CD1c-positive myeloid dendritic cell (primary cell): ENCODE measurements at regions not wholly inside any gene's neighbourhood (a gene's known extent, or its start where the extent isn't known, plus 50 kb on each side); places are given as distances from the start of the nearest gene placed in this dataset.

ENCODE experiments used
- DNase-seq: peaks from one replicate; pipeline ENCODE4 v3.0.0-alpha.2; 2016; ENCODE audit errors: extremely low spot score

DNA sequence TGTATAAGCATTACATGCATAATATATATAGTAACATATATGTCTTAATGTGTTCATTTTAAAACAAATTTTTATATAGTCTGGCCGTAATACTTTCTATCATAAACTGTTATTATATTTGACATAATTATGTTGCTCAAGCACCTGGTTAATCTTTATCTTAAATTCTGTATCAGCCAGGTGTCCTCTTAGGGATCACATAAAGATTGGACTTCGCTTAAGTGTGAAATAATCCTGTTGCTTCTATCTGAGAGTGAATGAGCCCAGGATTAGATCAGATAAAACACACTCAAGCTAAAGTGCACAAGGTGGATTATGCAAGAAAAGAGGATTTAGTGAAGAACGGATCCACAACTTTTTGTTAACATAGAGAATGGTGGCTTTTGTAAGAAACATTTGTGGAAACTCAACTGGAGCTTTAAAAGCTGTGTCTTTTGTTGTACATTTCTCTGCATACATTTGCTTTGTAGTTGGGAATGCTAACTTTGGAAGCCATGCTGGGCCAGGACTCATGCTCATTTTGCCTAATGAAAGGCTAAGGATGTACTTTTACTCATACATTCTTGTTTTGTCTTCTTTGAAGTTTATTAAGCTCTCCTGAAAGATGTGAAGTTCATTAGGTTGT is 437.8 kb downstream of the ZIC1 start:
- DNase-seq: no peak

DNA sequence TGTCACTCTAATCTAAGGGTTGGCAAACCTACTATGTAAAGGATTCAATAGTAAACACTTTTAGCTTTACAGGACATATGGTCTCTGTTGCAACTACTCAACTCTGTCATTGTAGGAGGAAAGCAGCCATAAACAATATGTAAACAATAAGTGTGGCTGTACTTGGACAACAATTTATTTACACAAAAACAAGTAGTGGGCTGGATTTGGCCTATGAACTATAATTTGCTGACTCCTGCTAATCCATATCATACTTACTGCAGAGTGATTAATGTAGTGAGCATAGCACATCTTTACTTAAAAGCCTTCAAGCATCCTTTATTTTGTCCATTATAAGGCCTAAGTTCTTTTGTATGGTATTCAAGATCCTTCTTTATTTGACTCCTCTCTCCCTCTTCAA is 441.9 kb downstream of the ZIC1 start:
- no peak for DNase-seq

DNA sequence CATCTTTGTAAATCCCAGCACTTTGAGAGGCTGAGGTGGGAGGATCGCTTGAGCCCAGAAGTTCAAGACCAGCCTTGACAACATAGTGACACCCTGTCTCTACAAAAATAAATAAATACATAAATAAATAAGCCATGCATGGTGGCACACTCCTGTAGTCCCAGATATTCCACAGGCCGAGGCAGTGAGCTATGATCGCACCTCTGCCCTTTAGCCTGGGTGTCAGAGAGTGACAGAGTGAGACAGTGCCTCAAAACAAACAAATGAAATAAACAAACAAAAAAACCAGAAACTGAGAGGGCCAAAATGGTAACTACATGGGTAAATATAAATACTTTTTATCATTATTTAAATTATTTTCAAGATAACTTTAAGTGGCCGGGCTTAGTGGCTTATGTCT is 445.4 kb downstream of the ZIC1 start:
- no peak for DNase-seq

DNA sequence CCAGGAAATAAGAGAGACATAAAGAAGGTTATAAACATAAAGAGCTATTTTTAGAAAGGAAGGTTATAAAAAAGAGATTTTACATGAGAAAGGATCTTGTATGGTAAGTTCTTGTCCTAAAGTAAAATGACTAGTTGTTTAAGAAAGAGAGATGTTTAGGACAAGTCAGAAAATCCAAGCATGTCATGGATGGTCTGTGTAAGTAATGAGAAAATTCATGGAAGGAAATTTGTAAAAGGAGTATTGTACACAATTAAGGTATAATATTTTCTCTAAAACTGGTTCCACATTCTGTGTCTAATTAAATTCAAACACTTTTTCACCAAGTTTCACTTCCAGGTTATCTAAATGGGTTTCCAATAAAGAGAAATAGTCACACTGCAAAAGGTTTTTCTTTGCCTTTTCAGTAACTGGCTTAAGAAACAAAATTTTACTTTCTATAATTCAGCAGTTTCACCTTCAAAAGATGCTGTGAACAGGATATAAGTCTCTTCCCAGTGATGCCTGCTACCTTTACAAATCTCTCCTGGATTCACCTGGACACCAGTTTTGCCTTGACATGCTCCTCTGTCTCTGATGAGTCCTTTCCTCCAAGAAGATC is 455.7 kb downstream of the ZIC1 start:
- no peak for DNase-seq

DNA sequence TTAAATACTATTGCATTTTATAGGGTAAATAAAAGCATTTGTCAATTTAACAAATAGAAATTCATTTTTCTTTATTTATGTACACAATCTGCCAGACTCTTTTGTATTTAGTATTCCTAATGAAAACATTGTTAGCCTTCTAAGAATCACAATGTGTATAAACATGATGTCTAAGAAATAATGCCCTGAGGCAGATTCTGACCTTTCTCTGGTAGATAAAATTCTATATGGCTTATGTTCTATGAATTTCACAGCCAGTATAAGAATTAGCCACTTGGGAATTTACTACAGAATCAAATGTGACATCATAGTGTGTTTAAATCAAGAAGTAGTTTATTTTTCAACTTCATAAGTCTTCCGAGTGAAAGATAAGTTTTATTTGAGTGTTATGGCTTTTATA is 457.4 kb downstream of the ZIC1 start:
- no peak for DNase-seq

DNA sequence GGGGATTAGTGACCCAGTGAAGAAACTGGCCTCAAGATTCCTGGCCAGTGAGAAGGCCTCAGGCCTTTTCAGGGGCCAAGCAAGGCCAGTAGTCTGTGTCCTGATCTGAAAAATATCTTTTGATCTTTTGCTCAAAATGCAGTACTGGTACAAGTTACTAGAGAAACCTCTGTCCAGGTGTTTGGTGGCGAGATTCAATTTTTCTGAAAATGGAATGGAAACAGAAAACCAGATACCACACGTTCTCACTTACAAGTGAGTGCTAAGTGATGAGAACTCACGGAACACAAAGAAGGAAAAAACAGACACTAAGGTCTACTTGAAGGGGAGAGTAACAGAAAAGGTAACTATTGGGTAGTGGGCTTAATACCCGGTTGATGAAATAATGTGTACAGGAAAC is 463.4 kb downstream of the ZIC1 start:
- no peak for DNase-seq

DNA sequence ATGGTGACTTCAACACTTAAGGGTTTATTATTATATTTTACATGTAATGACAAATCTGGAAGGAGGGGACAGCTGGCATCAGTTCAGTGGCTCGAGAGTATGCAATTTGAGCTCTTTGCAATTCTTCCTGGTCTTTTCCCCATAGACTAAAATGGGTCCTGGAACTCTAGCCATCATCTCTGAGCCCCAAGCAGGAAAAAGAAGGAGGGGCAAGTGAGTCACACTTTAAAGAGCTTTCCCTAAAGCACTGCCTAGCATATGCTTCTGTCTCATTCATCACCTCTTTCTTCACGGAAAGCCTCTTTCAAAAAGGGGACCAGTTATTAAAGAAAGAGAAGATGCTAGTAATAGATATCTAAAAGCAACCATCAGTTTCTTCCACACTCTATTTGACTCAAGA is 466.3 kb downstream of the ZIC1 start:
- DNase-seq: no peak

DNA sequence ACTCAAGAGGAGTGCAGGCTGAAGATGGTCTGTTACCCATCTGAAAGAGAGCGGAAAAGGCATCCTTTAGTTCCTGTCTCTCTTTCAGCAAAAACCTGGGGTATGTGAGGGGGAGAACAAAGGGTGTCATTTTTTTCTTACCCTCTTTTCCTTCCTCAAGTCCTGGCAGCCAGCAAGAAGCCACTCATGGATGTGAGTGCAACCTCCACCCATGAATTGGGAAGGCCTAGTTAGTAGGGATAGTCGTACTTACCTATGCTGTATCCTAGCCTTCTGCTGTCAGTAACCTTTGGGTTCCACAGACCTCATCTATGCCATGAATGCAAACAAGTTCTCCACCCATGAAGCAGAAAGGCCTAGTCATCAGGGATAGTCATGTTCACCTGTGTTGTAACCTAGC is 472.8 kb downstream of the ZIC1 start:
- no peak for DNase-seq

DNA sequence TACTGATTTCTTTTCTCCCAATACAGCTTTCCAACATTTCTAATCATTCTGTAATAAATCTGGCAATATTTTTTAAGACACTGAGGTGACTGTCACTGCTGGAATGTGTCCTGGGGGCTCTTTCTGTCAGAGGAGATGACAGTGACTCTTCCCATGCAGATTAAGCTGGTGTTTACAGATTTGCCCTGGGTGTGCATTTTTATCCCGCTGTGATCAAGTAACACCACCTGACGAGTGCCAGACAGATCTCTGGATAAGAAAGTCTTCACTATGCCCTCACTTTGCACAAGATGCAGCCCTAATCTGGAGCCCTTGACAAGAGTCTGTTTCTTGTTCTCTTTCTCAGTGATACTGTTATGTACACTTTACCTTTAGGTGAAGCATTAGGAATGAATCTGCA is 477.7 kb downstream of the ZIC1 start:
- DNase-seq: no peak

DNA sequence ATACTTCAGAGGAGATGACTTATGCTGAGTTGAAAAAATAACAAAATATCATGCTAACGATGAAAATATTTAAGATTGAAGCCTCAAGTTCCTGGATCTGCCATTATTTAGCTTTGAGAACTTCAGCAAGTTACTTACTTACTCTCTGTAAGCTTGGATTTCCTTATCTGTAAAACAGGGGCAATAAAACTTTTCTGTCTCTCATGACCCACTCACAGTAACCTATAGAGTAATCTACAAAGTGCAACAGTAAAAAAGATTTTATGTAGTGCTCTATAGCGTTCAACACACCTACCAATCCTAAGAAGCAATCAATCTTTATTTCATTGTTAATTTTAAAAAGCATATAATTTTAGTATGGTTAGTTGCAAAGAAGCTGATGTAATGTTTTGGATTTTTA is 478.6 kb downstream of the ZIC1 start:
- no peak for DNase-seq

DNA sequence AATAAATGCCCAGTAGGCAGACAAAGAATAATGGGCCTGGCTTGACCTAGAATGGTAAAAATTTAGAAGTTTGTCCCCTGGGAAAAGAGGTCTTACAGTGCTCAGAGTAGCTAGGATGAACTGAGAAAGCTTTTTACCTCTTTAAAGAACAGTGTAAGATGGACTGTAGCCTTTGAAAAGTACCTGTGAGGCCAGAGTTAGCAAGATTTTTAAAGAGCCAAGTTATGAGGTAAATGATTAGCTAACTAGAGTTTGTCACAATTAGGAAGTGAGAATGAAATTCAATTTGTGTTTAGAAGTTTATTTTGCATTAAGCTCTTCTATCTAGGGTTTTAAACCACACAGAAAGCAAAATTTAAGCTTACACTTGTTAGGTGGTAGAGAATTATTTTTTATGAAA is 480.9 kb downstream of the ZIC1 start:
- DNase-seq: no peak

DNA sequence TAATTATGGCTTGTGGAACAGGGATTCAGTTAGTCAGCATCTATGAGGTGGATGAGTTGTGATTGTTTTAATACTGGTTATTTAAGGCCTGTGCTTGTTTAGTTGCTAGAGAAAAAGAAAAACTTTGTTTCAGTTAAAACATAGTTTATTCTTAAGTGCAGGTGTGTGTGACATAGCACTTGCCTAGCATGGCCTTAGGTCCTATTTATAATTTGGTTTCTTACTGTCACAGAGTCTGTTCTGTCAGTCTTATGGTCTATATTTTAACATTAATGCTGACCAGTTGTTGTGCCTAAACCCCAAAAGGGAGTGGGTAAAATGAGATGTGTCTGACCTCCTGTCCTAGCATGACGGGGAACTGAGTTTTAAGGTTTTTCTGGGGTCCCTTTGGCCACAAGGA is 486.3 kb downstream of the ZIC1 start:
- no peak for DNase-seq

DNA sequence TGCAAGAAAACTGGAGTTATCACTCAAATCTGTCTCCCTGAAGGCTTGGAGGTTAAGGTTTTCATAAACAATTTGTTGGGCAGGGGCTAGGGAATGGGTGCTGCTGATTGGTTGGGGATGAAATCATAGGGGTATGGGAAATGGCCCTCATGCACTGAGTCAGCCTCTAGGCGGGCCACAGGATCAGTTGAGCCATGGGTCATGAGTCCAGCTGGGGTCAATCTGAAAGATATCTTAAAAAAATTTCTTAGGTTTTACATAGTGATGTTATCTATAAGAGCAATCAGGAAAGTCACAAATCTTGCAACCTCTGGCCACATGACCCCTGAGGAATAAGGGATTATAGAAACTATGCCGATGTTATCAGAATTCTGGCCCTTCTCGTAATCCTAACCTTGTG is 491.7 kb downstream of the ZIC1 start:
- no peak for DNase-seq

DNA sequence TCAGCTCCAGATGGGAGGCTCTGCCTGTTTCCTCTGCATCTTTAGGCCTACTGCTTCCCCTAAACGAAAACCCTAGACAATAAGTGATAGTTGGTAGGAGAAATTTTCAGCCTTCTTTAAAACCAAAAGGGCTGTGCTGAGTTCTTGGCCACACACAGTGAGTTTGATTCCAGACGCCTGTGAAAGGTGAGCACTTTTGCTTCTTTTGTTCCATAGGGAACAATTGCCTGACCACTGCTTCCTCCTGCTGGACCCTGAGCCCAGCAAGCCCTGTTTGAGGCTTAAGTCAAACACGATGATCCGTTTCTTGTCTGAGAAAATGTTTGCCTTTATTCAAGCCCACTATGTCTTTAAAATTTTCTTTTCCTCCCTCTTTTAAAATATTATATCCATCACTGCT is 493.9 kb downstream of the ZIC1 start:
- no peak for DNase-seq

DNA sequence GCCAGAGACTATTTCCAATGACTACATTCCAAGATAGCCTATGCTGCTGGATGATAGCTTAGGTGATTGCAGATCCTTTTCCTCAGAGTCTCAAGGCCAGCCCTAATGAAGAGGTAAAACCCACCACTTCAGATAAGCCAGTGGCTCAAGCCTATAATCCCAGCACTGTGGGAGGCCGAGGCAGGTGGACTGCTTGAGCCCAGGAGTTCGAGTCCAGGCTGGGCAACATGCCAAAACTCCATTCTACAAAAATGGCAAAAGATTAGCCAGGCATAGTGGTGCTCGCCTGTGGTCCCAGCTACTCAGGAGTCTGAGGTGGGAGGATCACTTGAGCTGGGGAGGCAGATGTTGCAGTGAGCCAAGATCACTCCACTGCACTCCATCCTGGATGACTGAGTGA is 495.3 kb downstream of the ZIC1 start:
- no peak for DNase-seq

DNA sequence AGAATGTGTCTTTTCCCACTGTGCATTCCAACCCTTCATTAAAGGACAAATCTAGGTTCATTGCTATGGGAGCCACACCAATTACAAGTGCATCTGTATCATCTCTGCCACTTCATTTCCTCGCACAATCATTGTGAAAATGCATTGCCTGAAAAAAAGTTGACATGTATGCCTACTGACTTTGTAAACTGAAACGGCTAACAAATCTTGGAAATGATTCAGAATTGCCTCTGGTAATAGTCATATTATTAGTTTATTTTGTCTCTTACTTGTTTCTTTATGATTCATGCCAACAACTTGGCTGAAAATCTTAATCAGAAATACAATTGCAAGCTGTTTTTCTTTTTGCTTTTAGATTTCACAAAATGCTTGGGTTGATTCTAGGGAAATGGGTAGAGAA is 497.1 kb downstream of the ZIC1 start:
- no peak for DNase-seq

DNA sequence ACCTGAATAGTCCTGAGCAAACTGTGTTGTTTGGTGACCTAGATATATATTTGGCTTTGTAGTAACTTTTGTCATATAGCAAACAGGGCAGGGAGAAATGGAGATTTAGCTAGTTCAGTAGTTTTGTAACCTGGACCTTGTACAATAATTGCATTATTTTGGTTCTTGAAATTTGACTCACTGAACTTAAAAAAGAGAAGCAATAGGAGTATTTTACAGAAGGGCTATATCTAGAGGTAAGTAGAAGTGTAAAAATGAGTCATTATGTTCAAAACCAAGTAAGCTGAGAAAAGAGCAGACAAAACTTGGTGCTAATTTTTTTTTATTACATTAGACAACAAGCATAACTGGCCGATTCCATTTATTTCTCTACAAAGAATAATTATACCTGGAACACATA is 505.4 kb downstream of the ZIC1 start:
- DNase-seq: no peak

DNA sequence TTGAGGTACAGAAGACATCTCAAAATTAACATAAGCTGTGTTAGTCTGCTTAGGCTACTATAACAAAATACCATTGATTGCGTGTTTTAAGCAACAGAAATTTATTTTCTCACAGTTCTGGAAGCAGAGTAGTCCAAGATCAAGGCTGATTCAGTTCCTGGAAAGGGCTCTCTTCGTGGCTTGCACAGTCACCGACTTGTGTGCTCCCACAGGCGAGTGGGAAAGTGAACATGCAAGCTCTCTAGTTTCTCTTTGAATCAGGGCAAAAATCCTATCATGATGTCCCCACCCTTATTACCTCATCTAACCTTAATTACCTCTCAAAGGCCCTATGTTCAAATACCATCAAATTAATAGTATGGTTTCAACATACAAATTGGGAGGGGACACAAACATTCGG is 505.9 kb downstream of the ZIC1 start:
- DNase-seq: no peak

DNA sequence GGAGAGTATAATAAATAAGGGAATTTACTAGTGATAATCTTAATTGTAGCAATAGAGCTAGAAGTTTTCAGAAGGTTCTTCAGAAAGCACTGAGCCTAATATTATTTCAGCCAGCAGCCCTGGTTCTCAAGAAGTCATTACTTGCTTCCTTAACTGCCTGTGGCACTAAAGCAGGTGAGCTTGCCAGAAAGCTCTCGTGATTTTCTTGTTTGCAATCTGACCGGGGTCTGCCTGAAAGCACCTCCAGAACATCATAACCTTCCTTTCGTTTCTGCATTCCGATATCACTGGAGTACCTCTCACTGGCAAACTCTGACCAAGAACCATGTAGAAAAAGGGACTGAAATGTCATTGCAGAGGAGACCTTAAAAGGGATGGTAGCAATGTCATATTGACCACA is 510.3 kb downstream of the ZIC1 start:
- DNase-seq: no peak

DNA sequence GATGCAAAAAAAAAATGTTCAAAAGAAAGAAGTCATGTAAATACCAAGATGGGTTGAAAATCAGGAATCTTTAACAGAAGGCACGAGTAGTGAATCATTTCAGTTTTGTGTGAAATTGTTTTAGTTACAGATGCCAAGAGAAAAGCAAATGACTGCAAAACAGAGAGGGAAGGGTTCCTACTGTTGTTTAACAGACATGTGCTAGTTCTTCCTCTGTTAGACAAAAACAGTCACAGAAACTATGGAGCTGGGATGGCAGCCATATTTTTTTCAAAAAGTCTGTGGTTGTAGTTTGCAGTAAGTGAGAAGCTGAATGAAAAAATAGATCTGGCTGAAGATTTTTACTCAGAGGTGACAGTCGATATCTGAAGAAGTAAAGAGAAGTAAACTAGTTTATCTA is 511.9 kb downstream of the ZIC1 start:
- no peak for DNase-seq

DNA sequence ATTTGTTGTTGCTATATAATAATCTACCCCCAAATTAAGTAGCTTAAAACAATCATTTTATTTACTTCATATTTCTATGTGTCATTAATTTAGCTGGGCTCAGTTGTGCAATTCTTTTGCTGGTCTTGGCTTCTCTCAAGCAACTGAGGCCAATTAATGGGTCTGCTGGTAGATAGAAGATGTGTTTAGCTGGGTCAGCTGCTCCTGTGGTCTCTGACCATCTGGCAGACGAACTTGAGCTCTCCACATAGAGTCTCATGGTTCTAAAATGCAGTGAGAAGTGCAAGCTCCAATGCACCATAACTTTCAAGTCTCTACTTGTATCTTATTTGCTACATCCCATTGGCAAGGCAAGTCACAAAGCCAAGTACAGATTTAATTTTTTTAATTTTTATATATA is 515.6 kb downstream of the ZIC1 start:
- DNase-seq: no peak

DNA sequence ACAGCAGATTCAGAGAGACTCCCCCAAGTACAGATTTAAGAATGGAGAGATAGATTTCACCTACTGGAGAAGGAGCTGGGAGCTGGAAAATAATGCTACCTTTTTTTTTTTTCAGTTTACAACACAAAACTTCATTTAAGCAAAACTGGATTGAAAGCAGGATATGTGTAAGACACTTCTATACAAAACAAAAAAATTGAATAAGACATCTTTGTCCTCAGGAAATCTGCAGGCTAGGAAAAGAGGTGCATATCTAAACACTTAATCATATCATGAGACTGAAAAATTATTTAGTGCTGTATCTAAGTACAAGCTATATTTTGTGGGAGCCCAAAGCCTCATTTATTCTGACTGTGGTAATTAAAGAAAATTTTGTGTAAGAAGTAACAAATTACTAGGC is 516.1 kb downstream of the ZIC1 start:
- DNase-seq: no peak

DNA sequence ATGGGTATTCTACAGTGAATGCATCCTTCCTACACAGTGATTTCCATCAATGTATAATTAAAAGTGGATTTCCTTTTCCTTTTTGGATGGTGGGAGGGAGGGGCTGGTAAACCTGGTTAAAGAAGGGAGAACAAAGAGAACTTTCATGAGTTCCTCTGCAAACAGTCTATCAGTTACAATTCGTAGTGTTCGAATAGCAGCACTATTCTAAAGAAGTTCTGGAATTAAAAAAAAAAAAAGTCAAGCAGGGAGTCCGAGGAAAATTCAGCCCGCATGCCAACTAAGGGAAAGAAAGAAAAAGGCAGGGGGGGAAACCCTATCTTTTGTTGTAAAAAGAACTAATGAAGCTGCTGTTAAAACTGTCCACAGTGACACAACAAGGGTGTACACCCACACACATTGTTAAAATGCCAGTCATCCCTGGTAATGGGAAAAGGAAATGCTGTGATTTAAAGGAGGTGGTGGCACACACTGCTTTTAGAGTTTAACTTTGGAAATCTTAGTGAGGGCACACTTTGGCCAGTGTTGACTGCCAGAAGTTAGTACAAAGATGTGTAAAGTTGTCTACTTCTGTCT is 521.2 kb downstream of the ZIC1 start:
- DNase-seq: no peak
